ENCODE measurements at regions not wholly inside any gene's neighbourhood (a gene's known extent, or its start where the extent isn't known, plus 50 kb on each side); places are given as distances from the start of the nearest gene placed in this dataset.

GRCh38 chr3:31453430-31453829 is 79.3 kb upstream of the STT3B start:
- TF ChIP-seq, protein P1, sequence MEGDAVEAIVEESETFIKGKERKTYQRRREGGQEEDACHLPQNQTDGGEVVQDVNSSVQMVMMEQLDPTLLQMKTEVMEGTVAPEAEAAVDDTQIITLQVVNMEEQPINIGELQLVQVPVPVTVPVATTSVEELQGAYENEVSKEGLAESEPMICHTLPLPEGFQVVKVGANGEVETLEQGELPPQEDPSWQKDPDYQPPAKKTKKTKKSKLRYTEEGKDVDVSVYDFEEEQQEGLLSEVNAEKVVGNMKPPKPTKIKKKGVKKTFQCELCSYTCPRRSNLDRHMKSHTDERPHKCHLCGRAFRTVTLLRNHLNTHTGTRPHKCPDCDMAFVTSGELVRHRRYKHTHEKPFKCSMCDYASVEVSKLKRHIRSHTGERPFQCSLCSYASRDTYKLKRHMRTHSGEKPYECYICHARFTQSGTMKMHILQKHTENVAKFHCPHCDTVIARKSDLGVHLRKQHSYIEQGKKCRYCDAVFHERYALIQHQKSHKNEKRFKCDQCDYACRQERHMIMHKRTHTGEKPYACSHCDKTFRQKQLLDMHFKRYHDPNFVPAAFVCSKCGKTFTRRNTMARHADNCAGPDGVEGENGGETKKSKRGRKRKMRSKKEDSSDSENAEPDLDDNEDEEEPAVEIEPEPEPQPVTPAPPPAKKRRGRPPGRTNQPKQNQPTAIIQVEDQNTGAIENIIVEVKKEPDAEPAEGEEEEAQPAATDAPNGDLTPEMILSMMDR (IDR thresholded peaks at IDR 0.05; ENCODE audit: low read length) = no peak
- no peak for TF ChIP-seq EZH2 (IDR thresholded peaks at IDR 0.05; ENCODE audit: borderline replicate concordance, low read length)
